H1 (cell line): ENCODE measurements at regions not wholly inside any gene's neighbourhood (a gene's known extent, or its start where the extent isn't known, plus 50 kb on each side); places are given as distances from the start of the nearest gene placed in this dataset.

Source experiments
- CTCF ChIA-PET: fragments of 300-600 bp; sonication (Branson Sonifier 250); formaldehyde crosslinking; loops from one replicate; lab custom pipeline; 2021; ENCODE audit not compliant: partially characterized antibody; lab: Charles Lee
- POLR2A ChIA-PET: fragments of 300-600 bp; sonication (Branson Sonifier 250); formaldehyde crosslinking; loops from one replicate; lab custom pipeline; 2021; ENCODE audit warnings: inconsistent platforms; ENCODE audit not compliant: partially characterized antibody; lab: Charles Lee
- DNase-seq, 2 experiments: peaks; one replicate each; pipeline versions ENCODE4 v3.0.0 to v3.0.0-alpha.2; 2010 to 2022; ENCODE audit warnings: low spot score in 2 of 2, low read depth in 1 of 2, mixed read lengths in 1 of 2
- FAIRE-seq: peaks from 2 replicates; lab custom pipeline; 2011; peaks lifted over from hg19 to GRCh38; lab: Jason Lieb, UNC
- H2AFZ ChIP-seq: 2 replicates; pipeline ENCODE4 v1.8.1; 2012; ENCODE audit warnings: low read length, inconsistent platforms
- H2AK5ac ChIP-seq: 2 replicates; pipeline ENCODE4 v1.6.1; 2013; ENCODE audit warnings: low read depth, low read length
- H2BK120ac ChIP-seq: replicated peaks from 2 replicates; pipeline ENCODE3; 2013; ENCODE audit warnings: low read depth, low read length, inconsistent platforms
- H2BK12ac ChIP-seq: 2 replicates; pipeline ENCODE4 v1.6.1; 2013; ENCODE audit warnings: low read depth, low read length
- H2BK15ac ChIP-seq: 2 replicates; pipeline ENCODE4 v1.6.1; 2013; ENCODE audit warnings: low read length
- H2BK20ac ChIP-seq: 2 replicates; pipeline ENCODE4 v1.6.1; 2013; ENCODE audit warnings: low read length
- H2BK5ac ChIP-seq: 2 replicates; pipeline ENCODE4 v1.6.1; 2013; ENCODE audit warnings: low read depth, low read length
- H3K14ac ChIP-seq: 2 replicates; pipeline ENCODE4 v1.6.1; 2013; ENCODE audit warnings: inconsistent platforms; ENCODE audit not compliant: insufficient read length
- H3K18ac ChIP-seq: 2 replicates; pipeline ENCODE4 v1.6.1; 2013; ENCODE audit warnings: low read length; ENCODE audit errors: extremely low read depth
- H3K23ac ChIP-seq: 2 replicates; pipeline ENCODE4 v1.6.1; 2013; ENCODE audit warnings: inconsistent platforms; ENCODE audit not compliant: insufficient read length
- H3K23me2 ChIP-seq: 2 replicates; pipeline ENCODE4 v1.6.1; 2013; ENCODE audit warnings: low read depth, low read length
- H3K27ac ChIP-seq: 2 replicates; pipeline ENCODE4 v1.6.1; 2011; ENCODE audit warnings: low read depth, low read length, inconsistent platforms
- H3K27me3 ChIP-seq, 4 experiments: replicated peaks in 1 of 4; 1 replicate in 1 of 4; 2 replicates in 3 of 4; pipeline versions ENCODE4 v1.6.1 to v1.8.1; 2011 to 2013; ENCODE audit warnings: low read length in 3 of 4, mild to moderate bottlenecking in 3 of 4, inconsistent platforms in 2 of 4, mixed read lengths in 2 of 4, moderate library complexity in 1 of 4; ENCODE audit not compliant: control insufficient read depth in 3 of 4, insufficient read depth in 3 of 4; ENCODE audit errors: extremely low read depth in 1 of 4
- H3K36me3 ChIP-seq, 4 experiments: 2 replicates each; pipeline versions ENCODE4 v1.6.1 to v1.8.1; 2011 to 2013; ENCODE audit warnings: mild to moderate bottlenecking in 4 of 4, low read length in 3 of 4, moderate library complexity in 2 of 4, control low read depth in 1 of 4, inconsistent platforms in 1 of 4; ENCODE audit not compliant: insufficient read depth in 4 of 4, control insufficient read depth in 2 of 4
- H3K4ac ChIP-seq: replicated peaks from 2 replicates; pipeline ENCODE3; 2013; ENCODE audit warnings: low read length, low read depth, mixed read lengths, inconsistent platforms; ENCODE audit not compliant: insufficient read length
- H3K4me1 ChIP-seq, 4 experiments: replicated peaks in 1 of 4; 1 replicate in 1 of 4; 2 replicates in 3 of 4; pipeline versions ENCODE4 v1.6.1 to v1.8.1; 2011 to 2013; ENCODE audit warnings: low read length in 3 of 4, inconsistent platforms in 2 of 4, mixed read lengths in 1 of 4; ENCODE audit not compliant: insufficient read depth in 4 of 4, control insufficient read depth in 3 of 4
- H3K4me2 ChIP-seq, 2 experiments: 2 replicates each; pipeline versions ENCODE4 v1.6.1 to v1.8.1; 2011 to 2013; ENCODE audit warnings: low read depth in 2 of 2, low read length in 2 of 2, control low read depth in 1 of 2, inconsistent platforms in 1 of 2, mild to moderate bottlenecking in 1 of 2; ENCODE audit not compliant: insufficient read depth in 1 of 2
- H3K4me3 ChIP-seq, 4 experiments: fragments of 200-600, 300-600 bp in 1 of 4; sonication (generic), shearing (Covaris generic), sonication (Bioruptor Twin) in 1 of 4; 2 replicates each; pipeline versions ENCODE4 v1.5.1 to v1.8.1; 2011 to 2016; ENCODE audit warnings: low read length in 4 of 4, low read depth in 3 of 4, control low read depth in 2 of 4, inconsistent platforms in 2 of 4, mild to moderate bottlenecking in 2 of 4, mixed read lengths in 1 of 4, moderate library complexity in 1 of 4; ENCODE audit not compliant: insufficient read depth in 2 of 4; ENCODE audit errors: extremely low read depth in 1 of 4
- H3K56ac ChIP-seq: replicated peaks from 2 replicates; pipeline ENCODE3; 2013; ENCODE audit warnings: low read depth, mild to moderate bottlenecking, mixed read lengths, low read length, inconsistent platforms; ENCODE audit not compliant: insufficient read length
- H3K79me1 ChIP-seq: 2 replicates; pipeline ENCODE4 v1.6.1; 2013; ENCODE audit warnings: low read depth, low read length, control low read depth
- H3K79me2 ChIP-seq, 2 experiments: 2 replicates each; pipeline versions ENCODE4 v1.6.1 to v1.8.1; 2012 to 2013; ENCODE audit warnings: low read length in 2 of 2, mild to moderate bottlenecking in 2 of 2, inconsistent platforms in 1 of 2; ENCODE audit not compliant: insufficient read depth in 2 of 2, control insufficient read depth in 1 of 2
- H3K9ac ChIP-seq, 4 experiments: replicated peaks in 1 of 4; 1 replicate in 1 of 4; 2 replicates in 3 of 4; pipeline versions ENCODE4 v1.6.1 to v1.8.1; 2011 to 2013; ENCODE audit warnings: low read depth in 3 of 4, low read length in 3 of 4, control low read depth in 2 of 4, mild to moderate bottlenecking in 2 of 4, moderate library complexity in 2 of 4, inconsistent platforms in 1 of 4; ENCODE audit errors: extremely low read depth in 1 of 4
- H3K9me3 ChIP-seq, 2 experiments: 2 replicates each; pipeline versions ENCODE4 v1.6.1 to v1.8.1; 2012 to 2013; ENCODE audit warnings: mild to moderate bottlenecking in 2 of 2, moderate library complexity in 2 of 2, control low read depth in 1 of 2, inconsistent platforms in 1 of 2, low read depth in 1 of 2, low read length in 1 of 2, mixed read lengths in 1 of 2; ENCODE audit not compliant: insufficient read depth in 2 of 2
- H4K20me1 ChIP-seq, 2 experiments: replicated peaks in 1 of 2; 2 replicates each; pipeline versions ENCODE3 to v1.8.1; 2011 to 2013; ENCODE audit warnings: inconsistent platforms in 2 of 2, low read length in 2 of 2, mild to moderate bottlenecking in 1 of 2; ENCODE audit not compliant: insufficient read depth in 2 of 2, control insufficient read depth in 1 of 2
- H4K5ac ChIP-seq: 2 replicates; pipeline ENCODE4 v1.6.1; 2013; ENCODE audit warnings: low read length, low read depth, mixed read lengths, inconsistent platforms; ENCODE audit not compliant: insufficient read length
- H4K8ac ChIP-seq: 2 replicates; pipeline ENCODE4 v1.8.0; 2013; ENCODE audit warnings: mild to moderate bottlenecking, moderate library complexity, low read length, inconsistent platforms; ENCODE audit not compliant: insufficient read depth; ENCODE audit errors: extremely low read depth
- H4K91ac ChIP-seq: replicated peaks from 2 replicates; pipeline ENCODE3; 2013; ENCODE audit warnings: low read length, mixed read lengths, inconsistent platforms; ENCODE audit not compliant: insufficient read length
- FOSL1 ChIP-seq: IDR thresholded peaks from 2 replicates; pipeline ENCODE4 v1.6.1; 2011; ENCODE audit warnings: mild to moderate bottlenecking, low read depth, low read length, moderate library complexity; ENCODE audit not compliant: insufficient read depth
- SAP30 ChIP-seq: fragments of 300-600 bp; sonication (generic); IDR thresholded peaks from 2 replicates; pipeline ENCODE4 v1.7.1; 2012; ENCODE audit warnings: low read length, moderate library complexity, mild to moderate bottlenecking, inconsistent platforms; ENCODE audit not compliant: insufficient read depth, insufficient replicate concordance
- WGBS, 2 experiments: shearing (Covaris generic) in 1 of 2; methylation state at CpG; one replicate each; pipeline versions ENCODE4 v1.1.6 to v1.1.7; 2013 to 2015; ENCODE audit warnings: low lambda C conversion rate in 2 of 2, mixed read lengths in 2 of 2, inconsistent platforms in 1 of 2, low coverage in 1 of 2, missing lambda C conversion rate in 1 of 2; ENCODE audit not compliant: insufficient replicate concordance in 2 of 2, insufficient coverage in 1 of 2, insufficient read length in 1 of 2; ENCODE audit errors: extremely low coverage in 1 of 2, missing lambda C conversion rate in 1 of 2; 5-methylcytosine and 5-hydroxymethylcytosine counted together

GRCh38 chr14:35471803-35472202, 62.2 kb upstream of the INSM2 start:
- H4K5ac ChIP-seq, result no peak overlapping the region
- DNase-seq, result no peak
- H3K4me1 ChIP-seq, result no peaks in the 10 kb centered on the region
- no peaks in the 10 kb centered on the region for H3K9me3 ChIP-seq
- H4K91ac ChIP-seq, result no peak overlapping the region
- H3K4ac ChIP-seq, result no peak overlapping the region
- no peaks in the 10 kb centered on the region for H3K36me3 ChIP-seq
- H2BK15ac ChIP-seq, result no peak overlapping the region
- no peak overlapping the region for H3K14ac ChIP-seq
- no peaks in the 10 kb centered on the region for H3K27me3 ChIP-seq
- H3K18ac ChIP-seq, result no peak overlapping the region
- H2BK5ac ChIP-seq, result no peak overlapping the region
- H3K23ac ChIP-seq, result no peak overlapping the region
- no peak overlapping the region for H3K27ac ChIP-seq
- WGBS, 2 experiments, result 90% methylated on average over 3 of the region's 3 CpGs; no CpG with 5 or more reads in 1 of the 2 experiments
- no peak overlapping the region for H4K8ac ChIP-seq
- H2AFZ ChIP-seq, result no peak overlapping the region
- CTCF ChIA-PET, result interaction anchor here (1.6 kb wide), 1 partner anchor 8 kb away, joined by 3 read pairs; no protein-coding TSS in a partner anchor
- no peaks in the 10 kb centered on the region for H3K23me2 ChIP-seq
- no peaks in the 10 kb centered on the region for H3K79me1 ChIP-seq
- no peak for TF ChIP-seq FOSL1
- TF ChIP-seq SAP30, result no peak
- no peak overlapping the region for H3K4me2 ChIP-seq
- H2BK20ac ChIP-seq, result no peak overlapping the region
- H2BK120ac ChIP-seq, result no peak overlapping the region
- POLR2A ChIA-PET, result no interaction called here
- H3K56ac ChIP-seq, result no peak overlapping the region
- H2AK5ac ChIP-seq, result no peak overlapping the region
- H3K4me3 ChIP-seq, result no peak overlapping the region
- H3K9ac ChIP-seq, result no peak overlapping the region
- FAIRE-seq, result no peak
- no peaks in the 10 kb centered on the region for H3K79me2 ChIP-seq
- H4K20me1 ChIP-seq, result no peaks in the 10 kb centered on the region
- H2BK12ac ChIP-seq, result no peak overlapping the region
